ENCODE measurements at regions not wholly inside any gene's neighbourhood (a gene's known extent, or its start where the extent isn't known, plus 50 kb on each side); places are given as distances from the start of the nearest gene placed in this dataset.
A peak's percentile ranks its signal among the peaks of the same experiment; 100 is the strongest.

DNA sequence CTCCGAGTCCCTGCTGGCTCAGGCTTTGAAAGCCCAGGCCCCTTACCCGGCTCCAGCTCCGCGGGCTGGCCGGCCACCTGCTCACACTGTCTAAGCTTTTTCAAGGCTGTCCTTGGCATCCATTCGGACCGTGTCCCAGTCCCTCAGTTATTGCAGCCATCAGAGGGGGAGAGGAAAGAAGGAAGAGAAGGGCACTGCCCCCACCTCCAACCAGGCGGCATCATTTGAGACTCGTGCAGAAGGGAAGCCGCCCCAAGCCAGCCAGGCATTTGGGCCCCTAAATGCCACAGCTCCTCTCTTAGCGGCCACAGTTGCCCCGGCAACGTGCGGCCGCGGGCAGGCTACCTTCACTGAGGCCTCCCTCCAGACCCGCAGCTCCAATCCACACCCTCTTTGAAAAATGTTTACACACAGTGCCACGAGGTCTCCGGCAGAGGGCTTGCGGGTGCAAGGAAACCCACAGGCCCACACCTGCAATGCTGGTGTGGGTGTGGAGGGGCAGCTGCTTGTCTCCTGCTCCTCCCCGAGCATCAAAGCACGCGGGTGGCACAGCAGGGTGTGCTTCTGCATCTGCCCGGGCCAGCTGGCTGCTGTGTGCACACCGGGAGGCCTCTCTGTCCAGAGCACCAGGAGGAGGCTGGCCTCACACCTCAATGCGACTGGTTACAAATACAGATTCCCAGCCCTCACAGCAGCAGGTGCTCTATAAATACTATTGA lies 124.4 kb downstream of the CTTN start:
- peak; percentile 90 for DNase-seq

DNA sequence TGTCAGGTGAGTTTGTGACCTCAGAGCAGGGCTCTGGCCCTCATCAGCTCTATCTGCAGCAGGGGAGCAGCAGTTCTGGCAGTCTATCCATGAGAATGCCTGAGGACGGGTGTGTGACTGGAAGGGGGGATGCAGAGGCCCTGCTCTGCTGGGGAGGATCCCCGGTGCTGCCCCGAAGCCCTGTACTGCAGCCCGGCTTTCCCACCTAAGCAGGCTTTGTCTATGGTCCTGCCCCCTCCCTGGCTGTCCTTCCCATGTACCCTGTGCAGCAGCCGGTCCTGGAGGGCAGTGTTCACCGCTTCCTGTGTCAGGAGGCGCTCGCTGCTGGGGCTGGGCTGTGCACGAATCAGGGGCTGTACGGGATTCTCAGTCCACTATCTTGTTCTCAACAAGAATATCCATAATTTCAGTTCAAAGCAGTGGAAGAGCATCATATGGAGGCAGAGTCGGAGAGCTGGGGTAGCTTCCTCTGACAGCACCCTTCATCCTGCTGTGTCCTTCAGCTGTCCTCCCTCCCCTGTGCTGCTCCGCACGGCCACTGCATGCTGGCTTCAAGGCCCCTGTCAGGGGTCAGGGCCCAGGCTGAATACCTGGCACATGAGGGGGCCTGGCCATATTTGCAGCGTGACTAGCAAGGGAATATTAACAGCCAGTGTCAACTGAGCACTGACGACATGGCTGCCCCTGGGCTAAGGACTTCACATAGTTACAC lies 125.2 kb downstream of the CTTN start:
- DNase-seq, result no peak

DNA sequence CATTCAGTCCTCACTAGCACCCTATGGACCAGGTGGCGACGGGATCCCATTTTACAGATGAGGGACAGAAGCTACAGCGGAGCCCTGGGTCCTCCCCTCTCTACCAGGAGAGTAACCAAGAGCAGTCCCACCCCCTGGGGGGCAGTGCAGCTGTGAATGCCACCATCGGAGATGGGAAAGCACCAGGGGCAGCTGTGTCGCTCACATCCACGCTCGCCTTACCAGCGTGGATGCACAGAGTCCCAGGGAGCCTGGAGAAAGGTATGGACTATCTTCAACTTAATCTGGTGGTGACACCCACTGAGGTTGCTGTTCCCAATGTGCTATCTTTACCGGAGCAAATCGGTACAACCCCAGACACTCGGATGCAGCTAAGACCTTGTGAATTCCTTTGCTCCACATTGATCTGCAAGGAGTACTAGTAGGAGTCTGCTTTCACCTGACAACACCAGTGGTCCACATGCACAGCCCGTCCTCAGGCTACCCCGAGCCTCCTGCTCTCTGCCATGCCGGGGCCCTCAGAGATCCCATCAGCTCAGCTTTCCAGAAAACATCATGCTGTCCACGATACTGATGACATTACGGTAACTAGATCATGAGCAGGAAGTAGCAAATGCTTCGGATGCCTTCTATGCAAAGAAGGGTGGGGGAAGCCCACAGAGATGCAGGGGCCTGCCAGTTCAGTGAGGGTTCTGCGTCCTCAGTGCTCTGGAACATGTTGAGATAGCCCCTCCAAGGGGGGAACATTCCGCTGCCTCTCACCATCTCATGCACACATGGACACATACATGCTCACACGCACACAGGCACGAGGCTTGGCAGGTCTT lies 126.0 kb downstream of the CTTN start:
- no peak for DNase-seq

DNA sequence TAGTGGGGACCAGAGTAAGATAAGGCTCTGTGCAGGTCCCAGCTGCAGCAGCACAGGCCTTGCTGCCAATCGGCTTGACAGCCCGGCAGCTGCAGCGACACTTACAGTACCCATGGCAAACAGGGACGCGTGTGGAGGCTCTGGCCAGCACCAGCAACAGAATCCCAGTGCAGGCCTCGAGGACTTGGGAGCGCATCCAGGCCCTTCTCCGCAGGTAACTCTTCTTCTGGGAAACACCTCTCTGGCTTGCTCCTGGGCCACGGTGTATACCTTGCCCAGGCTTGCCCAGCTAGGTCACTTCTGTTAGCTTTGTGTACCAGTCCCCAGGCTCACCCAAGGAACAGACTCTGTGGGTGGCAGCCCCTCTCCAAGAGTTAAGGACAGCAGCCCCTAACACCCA lies 126.7 kb downstream of the CTTN start:
- DNase-seq, result peak; percentile 15

DNA sequence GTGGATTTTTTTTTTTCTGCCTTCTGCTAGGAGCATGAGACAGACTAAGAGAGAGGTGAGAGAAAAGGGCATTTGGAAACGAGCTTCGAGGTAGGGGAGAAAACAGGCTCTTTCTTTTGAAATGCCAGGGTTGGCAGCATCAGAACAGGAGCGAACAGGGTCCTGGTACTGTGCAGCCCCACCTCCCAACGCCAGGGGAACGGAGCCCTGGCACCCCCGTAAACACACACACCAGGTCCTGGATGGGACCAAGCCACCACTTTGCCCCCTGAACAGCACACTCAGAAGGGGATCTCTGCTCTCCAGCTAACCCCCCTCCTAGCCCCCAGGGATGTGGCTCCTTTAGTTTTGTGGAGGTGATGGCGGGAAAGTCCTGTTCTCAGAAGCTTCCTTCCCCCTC lies 127.1 kb downstream of the CTTN start:
- no peak for DNase-seq

DNA sequence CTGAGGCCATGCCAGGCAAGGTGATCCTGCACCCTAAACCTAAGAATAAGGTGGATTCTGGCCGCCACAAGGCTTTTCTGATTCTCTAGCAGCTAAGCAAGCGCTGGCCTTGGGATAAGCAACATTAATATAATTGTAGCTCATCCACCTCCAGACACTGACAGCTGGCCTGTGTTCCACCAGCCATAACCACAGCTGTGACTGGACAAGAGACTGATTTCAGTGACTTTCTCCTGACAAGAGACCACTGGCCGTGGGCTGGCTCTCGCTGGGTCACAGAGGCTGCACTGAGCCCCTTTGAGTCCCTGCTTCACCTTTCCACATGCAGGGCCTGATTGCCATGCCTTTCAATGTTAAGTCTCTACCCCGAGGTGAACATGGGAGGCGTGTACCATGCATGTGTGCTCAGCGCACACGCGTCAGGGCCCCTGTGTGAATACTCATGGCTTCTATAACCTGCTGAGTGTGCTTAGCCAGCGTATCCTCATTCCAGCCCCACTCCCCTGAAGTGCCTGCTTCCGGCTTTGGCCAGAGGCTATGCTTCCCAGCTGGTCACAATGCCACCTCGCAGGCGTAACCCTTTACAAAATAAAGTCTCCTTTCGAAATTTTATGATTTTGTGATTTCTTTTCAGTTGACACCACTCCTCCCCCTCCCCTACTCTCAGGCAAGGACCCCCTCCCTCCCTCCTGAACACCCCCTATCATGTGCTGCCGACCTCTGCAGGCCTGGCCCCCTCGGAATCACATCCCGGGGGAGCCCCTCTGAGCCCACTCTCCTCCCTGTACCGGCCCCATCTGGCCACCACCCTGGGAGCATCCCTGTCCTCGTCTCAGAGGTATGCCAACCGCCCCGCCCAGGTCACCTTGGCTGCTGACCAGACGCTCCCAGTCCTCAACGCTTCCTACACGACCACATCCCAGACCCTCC lies 128.1 kb downstream of the CTTN start:
- no peak for DNase-seq

DNA sequence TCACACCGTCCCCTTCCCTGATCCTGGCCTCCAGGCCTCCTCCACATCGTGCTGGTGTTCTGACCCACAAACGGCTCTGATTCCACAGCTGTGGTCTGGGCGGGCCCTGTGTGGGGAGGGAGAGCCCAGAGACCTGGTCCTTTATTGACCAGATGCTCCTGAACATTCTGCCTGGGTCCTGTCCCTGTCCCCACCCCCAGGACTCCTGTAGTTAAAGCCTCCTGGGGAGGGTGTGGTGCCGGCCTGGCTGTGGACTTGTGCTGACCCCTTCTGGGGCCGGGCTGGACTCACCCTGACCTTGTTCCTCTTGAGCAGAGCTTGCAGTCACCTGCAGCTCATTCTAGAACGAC lies 128.7 kb downstream of the CTTN start:
- DNase-seq, result no peak

DNA sequence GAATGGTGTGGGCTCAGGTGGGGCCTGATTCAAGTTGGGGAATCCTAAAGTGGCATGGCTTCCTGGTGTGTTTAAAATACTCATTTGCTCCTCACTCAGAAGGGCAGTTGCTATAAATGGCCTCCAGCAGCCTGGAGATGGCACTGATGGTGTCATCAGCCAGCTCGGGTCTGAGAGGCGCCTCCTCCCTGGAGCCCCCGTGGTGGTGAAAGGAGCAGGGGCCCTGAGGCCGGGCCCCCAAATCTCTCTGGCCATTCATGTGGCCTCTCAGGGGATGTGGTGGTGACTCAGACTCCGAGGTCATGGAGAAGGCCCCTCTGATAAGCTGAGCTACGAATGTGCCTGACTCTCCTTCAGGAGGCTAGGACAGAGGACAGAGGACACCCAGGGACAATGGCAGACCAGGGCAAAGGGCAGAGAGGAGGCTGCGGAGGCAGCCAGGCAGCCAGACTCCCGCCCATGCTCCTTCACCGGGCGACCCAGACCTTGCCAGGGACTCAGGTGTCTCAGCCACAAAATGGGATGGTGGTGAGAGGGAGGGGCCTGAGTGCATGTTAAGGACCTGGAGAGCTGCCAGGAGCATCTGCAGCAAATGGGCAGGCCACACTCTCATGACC lies 129.2 kb downstream of the CTTN start:
- DNase-seq, result no peak

DNA sequence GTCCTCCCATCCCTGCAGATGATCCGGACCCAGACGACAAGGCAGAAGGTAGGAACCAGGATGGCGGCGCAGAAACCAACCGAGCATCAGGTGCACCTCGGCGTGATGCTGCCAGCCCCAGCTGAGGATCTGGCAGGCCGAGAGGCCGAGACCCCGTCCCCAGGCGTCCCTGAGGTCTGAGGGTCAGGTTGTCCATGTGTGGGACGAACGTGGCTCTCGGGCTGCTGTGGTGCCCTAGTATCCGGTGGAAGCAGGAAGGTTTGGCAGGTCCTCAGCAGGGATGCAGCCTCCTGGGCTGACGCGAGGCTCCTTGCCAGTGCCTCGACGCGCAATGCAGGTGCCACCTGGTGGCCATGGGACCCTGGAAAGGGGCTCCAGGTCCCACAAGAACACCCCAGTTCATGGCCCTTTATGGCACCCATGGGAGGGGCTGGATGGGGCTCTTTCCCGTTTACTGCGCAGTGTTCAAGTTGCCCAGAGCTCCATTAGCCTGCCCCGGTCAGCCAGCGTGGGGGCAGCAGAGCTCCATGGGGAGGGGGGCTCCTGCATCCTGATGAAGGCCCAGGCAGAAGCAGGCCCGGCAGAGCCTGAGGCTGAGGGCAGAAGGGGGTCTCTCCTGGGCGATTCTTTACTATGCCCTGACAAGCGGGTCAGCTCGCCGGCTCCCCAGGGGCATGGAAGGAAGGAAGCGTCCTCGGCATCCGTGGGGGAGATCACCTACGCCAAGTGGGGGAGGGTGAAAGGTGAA lies 129.9 kb downstream of the CTTN start:
- no peak for DNase-seq

DNA sequence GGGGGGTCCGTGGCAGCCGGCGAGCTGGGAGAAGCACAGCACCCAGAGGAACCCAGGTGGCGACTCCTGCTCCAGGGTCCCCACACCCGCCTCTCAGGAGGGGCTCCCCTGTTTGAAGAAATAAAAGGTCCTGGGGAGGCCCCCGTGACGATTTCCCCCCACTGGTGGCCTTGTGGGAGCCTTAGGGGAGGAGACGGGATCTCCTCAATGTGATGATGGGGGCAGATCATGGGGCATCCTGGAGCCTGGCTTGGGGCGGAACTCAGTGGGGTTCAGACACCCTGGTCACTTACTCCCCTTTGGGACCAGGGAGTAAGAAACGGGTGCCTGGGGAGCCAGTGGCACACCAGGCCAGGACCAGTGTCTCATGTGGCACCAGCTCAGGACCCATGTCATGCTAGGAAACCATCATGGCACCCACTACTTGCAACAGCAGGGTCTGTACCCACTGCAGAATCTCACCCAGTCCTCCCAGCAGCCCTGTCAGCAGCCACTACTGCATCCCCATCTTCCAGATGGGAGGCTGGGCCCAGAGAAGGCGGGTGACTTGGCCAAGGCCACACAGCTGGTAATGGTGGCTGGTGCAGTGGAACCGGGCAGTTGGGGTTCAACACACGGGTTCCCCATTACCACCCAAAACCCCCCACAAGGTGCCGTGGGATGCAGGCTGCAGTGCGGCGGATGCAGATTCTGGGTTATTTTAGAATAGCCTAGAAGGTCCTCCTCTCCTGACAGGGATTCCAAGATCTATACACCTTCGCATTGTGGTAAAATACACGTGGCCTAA lies 130.7 kb downstream of the CTTN start:
- no peak for DNase-seq

DNA sequence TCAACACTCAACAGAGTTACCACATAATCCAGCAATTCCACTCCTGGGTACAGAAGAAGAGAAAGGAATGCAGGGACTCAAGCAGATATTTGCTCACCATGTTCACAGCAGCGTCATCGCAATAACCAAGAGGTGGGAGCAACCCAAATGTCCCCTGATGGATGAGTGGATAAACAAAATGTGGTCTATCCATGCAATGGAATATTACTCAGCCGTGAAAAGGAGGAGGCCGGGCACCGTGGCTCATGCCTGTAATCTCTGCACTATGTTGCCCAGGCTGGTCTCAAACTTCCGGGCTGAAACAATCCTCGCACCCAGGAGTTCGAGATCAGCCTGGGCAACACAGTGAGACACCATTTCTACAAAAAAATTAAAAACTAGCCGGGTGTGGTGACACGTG lies 131.7 kb downstream of the CTTN start:
- no peak for DNase-seq

DNA sequence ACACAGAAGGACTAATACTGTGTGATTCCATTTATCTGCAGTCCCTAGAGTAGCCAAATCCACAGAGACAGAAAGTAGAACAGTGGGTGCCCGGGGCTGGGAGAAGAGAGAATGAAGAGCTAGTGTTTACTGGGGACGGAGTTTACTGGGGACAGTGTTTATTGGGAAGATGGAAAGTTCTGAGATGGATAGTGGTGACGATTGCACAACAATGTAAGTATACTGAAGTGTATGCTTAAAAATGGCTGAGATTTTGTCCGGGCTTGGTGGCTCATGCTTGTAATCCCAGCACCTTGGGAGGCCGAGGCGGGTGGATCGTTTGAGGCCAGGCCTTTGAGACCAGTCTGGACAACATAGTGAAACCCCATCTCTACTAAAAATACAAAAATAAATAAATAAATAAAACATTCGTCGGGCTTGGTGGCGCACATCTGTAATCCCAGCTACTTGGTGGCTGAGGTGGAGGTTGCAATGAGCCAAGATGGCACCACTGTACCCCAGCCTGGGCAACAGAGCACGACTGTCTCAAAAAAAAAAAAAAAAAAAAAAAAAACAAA lies 132.4 kb downstream of the CTTN start:
- no peak for DNase-seq

DNA sequence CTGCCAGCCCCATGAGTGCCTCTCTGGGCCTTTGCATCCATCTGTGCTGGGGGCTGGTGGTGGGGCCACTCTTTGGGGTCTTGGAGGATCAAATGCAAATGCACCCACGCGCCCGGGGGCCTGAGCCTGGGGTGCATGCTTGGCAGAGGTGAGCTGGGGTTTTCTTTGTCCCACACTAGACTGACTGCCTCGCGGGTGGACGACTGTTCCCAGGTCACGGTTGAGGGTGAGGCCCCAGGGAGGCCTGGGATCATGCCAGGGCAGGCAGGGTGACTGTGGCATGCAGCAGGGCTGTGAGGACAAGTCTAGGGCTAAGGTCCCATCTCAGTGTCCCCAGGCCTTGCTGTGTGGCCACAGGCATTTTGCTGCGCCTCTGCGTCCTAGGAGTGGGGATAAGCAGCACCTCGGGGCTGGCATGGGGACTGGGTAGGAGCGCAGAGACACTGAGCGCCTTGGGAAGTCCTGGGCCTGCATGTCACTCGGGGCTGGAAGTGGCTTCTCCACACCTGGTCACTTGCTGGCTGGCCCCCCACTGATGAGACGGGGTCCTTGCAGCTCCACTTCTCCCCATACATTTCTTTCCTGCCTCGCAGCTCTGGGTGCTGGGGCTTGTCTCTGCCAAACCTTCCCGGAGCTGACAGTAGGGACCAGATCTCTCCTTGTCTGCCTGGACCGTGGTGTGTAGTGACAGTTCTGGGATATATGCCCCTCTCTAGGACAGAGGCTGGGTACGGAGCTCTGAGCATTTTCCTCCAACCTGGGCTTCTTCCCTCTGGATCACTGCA lies 133.1 kb downstream of the CTTN start:
- DNase-seq, result no peak

DNA sequence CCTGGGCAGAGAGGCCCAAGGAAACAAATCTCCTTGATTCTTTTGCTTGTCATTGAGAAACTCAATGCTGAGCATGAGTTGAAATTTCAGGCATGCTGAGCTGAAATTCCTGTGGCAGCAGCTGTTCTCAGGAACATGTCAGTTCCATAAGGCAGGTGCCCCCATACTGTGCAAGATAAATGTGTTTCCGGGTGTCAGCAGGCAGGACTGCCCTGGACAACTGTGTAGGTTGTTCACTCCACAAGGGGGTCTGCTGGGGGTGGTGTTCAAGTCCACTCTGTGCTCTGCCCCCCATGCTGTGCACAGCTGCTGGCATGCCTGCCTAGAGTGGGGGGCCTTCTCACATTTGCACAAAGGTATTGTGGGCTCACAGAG lies 133.7 kb downstream of the CTTN start:
- no peak for DNase-seq

DNA sequence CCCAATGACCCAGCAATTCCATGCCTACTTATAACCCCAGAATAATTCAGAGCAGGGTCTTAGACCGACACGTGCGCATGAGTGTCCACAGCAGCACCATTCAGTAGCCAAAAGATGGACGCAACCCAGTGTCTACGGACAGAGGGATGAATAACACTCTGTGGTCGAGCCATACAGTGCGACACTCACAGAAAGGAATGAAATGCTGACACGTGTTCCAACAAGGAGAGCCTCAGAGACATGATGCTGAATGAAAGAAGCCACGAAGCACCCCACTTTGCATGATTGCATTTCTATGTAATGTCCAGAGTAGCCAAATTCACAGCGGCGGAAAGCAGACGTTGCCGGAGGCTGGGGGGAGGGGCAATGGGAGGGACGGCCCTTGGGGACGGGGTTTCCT lies 134.4 kb downstream of the CTTN start:
- DNase-seq, result no peak

DNA sequence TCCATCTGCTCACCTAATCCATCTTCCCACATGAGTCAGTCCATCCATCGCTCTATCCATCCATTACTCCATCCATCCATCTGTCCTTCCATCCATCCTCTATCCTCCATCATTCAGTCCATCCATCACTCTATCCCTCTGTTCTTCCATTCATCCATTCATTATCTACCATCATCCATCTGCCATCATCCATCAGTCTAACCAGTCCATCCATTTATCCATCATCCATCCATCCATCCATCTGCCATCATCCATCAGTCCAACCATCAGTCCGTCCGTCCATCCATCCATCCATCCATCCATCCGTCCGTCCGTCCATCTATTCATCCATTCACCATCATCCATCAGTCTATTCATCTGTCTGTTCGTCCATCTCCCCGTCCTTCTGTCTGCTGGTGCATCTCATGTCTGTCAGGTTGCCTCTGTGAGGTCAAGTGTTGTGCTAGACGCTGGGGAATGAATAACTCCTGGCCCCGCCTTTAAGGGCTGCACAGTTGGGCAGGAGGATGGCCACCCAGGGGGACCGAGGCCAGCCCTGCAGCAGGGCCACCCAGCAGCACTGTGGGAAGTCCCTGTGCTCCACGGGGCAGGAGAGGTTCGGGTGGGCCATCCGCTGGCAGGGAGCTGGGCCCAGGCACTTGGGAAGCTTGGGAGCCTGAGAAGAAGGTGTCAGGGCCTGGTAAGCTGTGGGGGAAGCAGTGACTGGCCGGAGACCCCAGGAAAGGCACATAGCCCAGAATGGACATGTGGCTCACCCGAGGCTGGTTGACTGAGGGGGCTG lies 137.1 kb downstream of the CTTN start:
- DNase-seq, result no peak

DNA sequence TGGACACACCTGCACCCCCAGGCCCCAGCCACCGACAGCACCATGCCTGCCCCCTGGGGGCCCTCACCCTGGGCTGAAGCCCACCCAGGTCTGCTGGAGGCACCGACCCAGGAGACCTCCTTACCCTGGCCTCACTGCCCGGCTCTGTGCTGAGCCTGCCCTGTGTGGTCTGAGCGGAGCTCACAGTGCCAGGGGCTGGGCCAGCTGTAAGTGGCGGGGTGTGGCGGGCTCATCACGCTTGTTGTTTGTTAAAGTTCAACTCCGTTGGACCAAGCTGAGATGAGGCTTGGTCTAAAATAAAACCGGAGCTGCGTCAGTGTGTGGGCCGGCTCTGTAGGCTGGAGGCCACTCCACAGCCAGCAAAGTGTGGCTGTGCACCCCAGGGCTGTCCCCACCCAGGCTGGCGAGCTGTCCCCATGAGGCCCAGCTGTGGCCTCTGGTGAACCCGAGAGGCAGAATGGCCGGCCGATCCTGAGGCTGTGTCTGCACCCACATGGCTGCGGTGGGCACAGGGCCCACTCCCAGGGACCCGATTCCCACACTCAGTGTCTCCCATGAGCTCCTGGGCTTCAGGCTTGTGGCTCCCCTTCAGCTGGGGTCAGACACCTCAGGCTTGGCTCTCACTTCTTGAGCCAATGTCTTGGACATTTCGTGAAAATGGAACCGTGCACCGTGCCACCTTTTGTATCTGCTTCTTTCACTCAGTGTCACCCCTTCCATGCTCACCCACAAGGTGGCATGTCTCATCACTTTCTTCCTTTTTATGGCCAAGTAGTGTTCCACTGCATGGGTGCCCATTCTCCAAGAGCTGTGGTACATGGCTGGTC lies 137.9 kb downstream of the CTTN start:
- DNase-seq, result no peak
